PC-9 (cell line): ENCODE measurements at regions not wholly inside any gene's neighbourhood (a gene's known extent, or its start where the extent isn't known, plus 50 kb on each side); places are given as distances from the start of the nearest gene placed in this dataset.

Source experiments
- BruUV-seq: library from RNA; stranded (reverse); fragments of 400-500 nt; replicated peaks from 2 replicates; lab custom pipeline; 2021; lab: Mats Ljungman, UMichigan
- CTCF ChIA-PET: fragments of 300-600 bp; sonication (Branson Sonifier 250); formaldehyde crosslinking; loops from one replicate; lab custom pipeline; 2022; ENCODE audit warnings: antibody characterized with exemption; lab: Charles Lee
- POLR2A ChIA-PET: fragments of 300-600 bp; sonication (Branson Sonifier 250); formaldehyde crosslinking; loops from one replicate; lab custom pipeline; 2022; ENCODE audit warnings: antibody characterized with exemption; ENCODE audit not compliant: unreplicated experiment; lab: Charles Lee
- DNase-seq, 2 experiments: peaks; one replicate each; pipeline versions ENCODE4 v3.0.0 to v3.0.0-alpha.2; 2015 to 2022; ENCODE audit warnings: mixed read lengths in 1 of 2
- H2AFZ ChIP-seq: fragments of 200-600 bp; sonication (generic); 2 replicates; pipeline ENCODE4 v1.8.1; 2017; ENCODE audit warnings: antibody characterized with exemption
- H3F3A ChIP-seq: fragments of 200-600 bp; sonication (generic); 2 replicates; pipeline ENCODE4 v1.8.1; 2017; ENCODE audit warnings: antibody characterized with exemption, mild to moderate bottlenecking, low read depth; ENCODE audit not compliant: insufficient read depth
- H3K27ac ChIP-seq: fragments of 200-600 bp; sonication (generic); 2 replicates; pipeline ENCODE4 v1.6.1; 2016; ENCODE audit warnings: mixed run types
- H3K27me3 ChIP-seq: fragments of 200-600 bp; sonication (generic); 2 replicates; pipeline ENCODE4 v1.6.1; 2016; ENCODE audit warnings: low read depth, mixed run types; ENCODE audit not compliant: insufficient read depth
- H3K36me3 ChIP-seq: fragments of 200-600 bp; sonication (generic); 2 replicates; pipeline ENCODE4 v1.6.1; 2016; ENCODE audit warnings: low read depth, mixed run types
- H3K4me1 ChIP-seq: fragments of 200-600 bp; sonication (generic); replicated peaks from 2 replicates; pipeline ENCODE4 v1.6.1; 2016; ENCODE audit warnings: mixed run types; ENCODE audit not compliant: insufficient read depth
- H3K4me2 ChIP-seq: fragments of 200-600 bp; sonication (generic); 2 replicates; pipeline ENCODE4 v1.6.1; 2017; ENCODE audit warnings: mixed run types
- H3K4me3 ChIP-seq: fragments of 200-600 bp; sonication (generic); 2 replicates; pipeline ENCODE4 v1.6.1; 2016; ENCODE audit warnings: mixed run types
- H3K79me2 ChIP-seq: fragments of 200-600 bp; sonication (generic); 2 replicates; pipeline ENCODE4 v1.6.1; 2017; ENCODE audit warnings: low read depth, mixed run types
- H3K9me2 ChIP-seq: fragments of 200-600 bp; sonication (generic); 2 replicates; pipeline ENCODE4 v1.8.1; 2017; ENCODE audit warnings: mild to moderate bottlenecking; ENCODE audit not compliant: insufficient read depth
- H3K9me3 ChIP-seq: fragments of 200-600 bp; sonication (generic); 2 replicates; pipeline ENCODE4 v1.8.1; 2016; ENCODE audit warnings: low read depth; ENCODE audit not compliant: insufficient read depth
- H4K20me1 ChIP-seq: fragments of 200-600 bp; sonication (generic); 2 replicates; pipeline ENCODE4 v1.8.1; 2017; ENCODE audit not compliant: insufficient read depth
- CTCF ChIP-seq: fragments of 200-600 bp; sonication (generic); conservative IDR thresholded peaks from 2 replicates; pipeline ENCODE4 v1.6.1; 2017; ENCODE audit warnings: mixed run types, antibody characterized with exemption, mild to moderate bottlenecking, moderate library complexity
- EZH2 ChIP-seq: fragments of 200-600 bp; sonication (generic); IDR thresholded peaks from 2 replicates; pipeline ENCODE4 v1.8.0; 2017; ENCODE audit warnings: antibody characterized with exemption, low read depth
- intact Hi-C: fragments of 100-400 bp; cut with micrococcal nuclease; formaldehyde crosslinking; loops from one replicate; pipeline ENCODE4 v1.10.0; 2022; ENCODE audit not compliant: unreplicated experiment

- H3K27ac ChIP-seq, result no peak overlapping the region
- no peaks in the 10 kb centered on the region for H3K9me3 ChIP-seq
- no peak overlapping the region for H3K4me2 ChIP-seq
- no peaks in the 10 kb centered on the region for H4K20me1 ChIP-seq
- peaks cover 37% of the 10 kb centered on the region for H3K27me3 ChIP-seq
- no peak for TF ChIP-seq CTCF
- no peak for TF ChIP-seq EZH2
- ChIA-PET CTCF (no interaction called here), POLR2A (no interaction called here)
- H3K9me2 ChIP-seq, result no peaks in the 10 kb centered on the region
- no peaks in the 10 kb centered on the region for H3K4me1 ChIP-seq
- no peaks in the 10 kb centered on the region for H3K36me3 ChIP-seq
- H3K4me3 ChIP-seq, result no peak overlapping the region
- H3F3A ChIP-seq, result peaks cover 5% of the 10 kb centered on the region; the same call in 1 of the 2 replicates
- intact Hi-C loops, result loop anchor here (5.0 kb wide), 1 partner anchor 133 kb away; the partner anchor contains the start of gene GPC1
- no peak overlapping the region for H2AFZ ChIP-seq
- DNase-seq, result no peak
- H3K79me2 ChIP-seq, result no peaks in the 10 kb centered on the region
- BruUV-seq, result no TSS peak
These were observed 130.7 kb upstream of the GPC1 start for GRCh38 chr2:240304746-240305161.

- ChIA-PET POLR2A (no interaction called here), CTCF (no interaction called here)
- H3K27me3 ChIP-seq, result peaks cover 43% of the 10 kb centered on the region
- no peak for TF ChIP-seq EZH2
- no peak for TF ChIP-seq CTCF
- no peaks in the 10 kb centered on the region for H3K36me3 ChIP-seq
- no peak overlapping the region for H3K4me3 ChIP-seq
- no peaks in the 10 kb centered on the region for H3K79me2 ChIP-seq
- BruUV-seq, result no TSS peak
- intact Hi-C loops, result no loop called here
- H3K9me2 ChIP-seq, result no peaks in the 10 kb centered on the region
- H4K20me1 ChIP-seq, result no peaks in the 10 kb centered on the region
- no peak overlapping the region for H3K27ac ChIP-seq
- DNase-seq, result no peak
- no peak overlapping the region for H2AFZ ChIP-seq
- no peaks in the 10 kb centered on the region for H3K9me3 ChIP-seq
- H3K4me2 ChIP-seq, result no peak overlapping the region
- H3K4me1 ChIP-seq, result no peaks in the 10 kb centered on the region
- H3F3A ChIP-seq, result peaks cover 5% of the 10 kb centered on the region; the same call in 1 of the 2 replicates
These were observed 130.0 kb upstream of the GPC1 start for GRCh38 chr2:240305369-240305962.

- no TSS peak for BruUV-seq
- Histone ChIP-seq H3F3A (peaks cover 5% of the 10 kb centered on the region; the same call in 1 of the 2 replicates), H3K27me3 (peaks cover 45% of the 10 kb centered on the region), H2AFZ (no peak overlapping the region), H3K9me2 (no peaks in the 10 kb centered on the region), H3K4me1 (no peaks in the 10 kb centered on the region), H3K4me2 (no peak overlapping the region), H4K20me1 (no peaks in the 10 kb centered on the region), H3K4me3 (no peak overlapping the region), H3K79me2 (no peaks in the 10 kb centered on the region), H3K36me3 (no peaks in the 10 kb centered on the region), H3K9me3 (no peaks in the 10 kb centered on the region), H3K27ac (no peak overlapping the region)
- TF ChIP-seq EZH2 (no peak), CTCF (no peak)
- POLR2A ChIA-PET, result no interaction called here
- CTCF ChIA-PET, result no interaction called here
- no peak for DNase-seq
- intact Hi-C loops, result no loop called here
These were observed 129.3 kb upstream of the GPC1 start for GRCh38 chr2:240306185-240306584.
